ENCODE measurements at regions not wholly inside any gene's neighbourhood (a gene's known extent, or its start where the extent isn't known, plus 50 kb on each side); places are given as distances from the start of the nearest gene placed in this dataset.

GRCh38 chr3:147038481-147038880 lies 367.9 kb downstream of the ZIC4 start:
- no peak overlapping the region for H3K23ac ChIP-seq (ENCODE audit: low read length)
- no peak overlapping the region for H3K4me3 ChIP-seq (ENCODE audit: low read depth, low read length)
- no peaks in the 10 kb centered on the region for H3K79me1 ChIP-seq (ENCODE audit: low read length)
- H3K9me3 ChIP-seq (ENCODE audit: insufficient read depth, low read depth, low read length) = no peaks in the 10 kb centered on the region
- H3K9ac ChIP-seq (ENCODE audit: low read length) = no peak overlapping the region
- no peak overlapping the region for H2BK5ac ChIP-seq (ENCODE audit: low read depth, low read length, poor library complexity)
- no peak overlapping the region for H3K27ac ChIP-seq (ENCODE audit: low read depth, low read length)
- H3K14ac ChIP-seq (ENCODE audit: low read length) = no peak overlapping the region
- H3K4me1 ChIP-seq (ENCODE audit: control insufficient read depth in 1 of 2, insufficient read depth in 2 of 2, low read length in 2 of 2) = no peaks in the 10 kb centered on the region
- H3K4me2 ChIP-seq (ENCODE audit: low read length) = no peak overlapping the region
- H2BK120ac ChIP-seq (ENCODE audit: insufficient read depth, low read length, poor library complexity) = no peak overlapping the region
- no peak for DNase-seq
- no peak overlapping the region for H3K18ac ChIP-seq (ENCODE audit: low read length)
- no peaks in the 10 kb centered on the region for H3K79me2 ChIP-seq (ENCODE audit: control insufficient read depth, insufficient read depth, low read length, poor library complexity)
- no peak overlapping the region for H4K91ac ChIP-seq (ENCODE audit: low read depth, low read length)
- H3K27me3 ChIP-seq (ENCODE audit: insufficient read depth, low read length) = no peaks in the 10 kb centered on the region
- no peak overlapping the region for H4K12ac ChIP-seq (ENCODE audit: low read depth, low read length)
- WGBS (ENCODE audit: extremely low coverage, insufficient coverage, insufficient read length) = no CpG with 5 or more reads among the region's 1 CpG
- H2AK5ac ChIP-seq (ENCODE audit: low read length) = no peak overlapping the region
- no peak overlapping the region for H2BK12ac ChIP-seq (ENCODE audit: low read length)
- no peak overlapping the region for H2AFZ ChIP-seq (ENCODE audit: insufficient read depth, low read length, poor library complexity)
- H3K36me3 ChIP-seq (ENCODE audit: control insufficient read depth in 1 of 2, insufficient read depth in 2 of 2, low read length in 2 of 2) = no peaks in the 10 kb centered on the region
- no peak overlapping the region for H3K4ac ChIP-seq (ENCODE audit: low read depth, low read length)
- no peak overlapping the region for H4K8ac ChIP-seq (ENCODE audit: low read depth, low read length)

- Histone ChIP-seq H3K14ac (ENCODE audit: low read length) (no peak overlapping the region), H3K23ac (ENCODE audit: low read length) (no peak overlapping the region), H3K4me1 (ENCODE audit: control insufficient read depth in 1 of 2, insufficient read depth in 2 of 2, low read length in 2 of 2) (no peaks in the 10 kb centered on the region), H3K36me3 (ENCODE audit: control insufficient read depth in 1 of 2, insufficient read depth in 2 of 2, low read length in 2 of 2) (no peaks in the 10 kb centered on the region), H3K79me2 (ENCODE audit: control insufficient read depth, insufficient read depth, low read length, poor library complexity) (no peaks in the 10 kb centered on the region), H3K18ac (ENCODE audit: low read length) (no peak overlapping the region), H3K9me3 (ENCODE audit: insufficient read depth, low read depth, low read length) (no peaks in the 10 kb centered on the region), H4K8ac (ENCODE audit: low read depth, low read length) (no peak overlapping the region), H2BK5ac (ENCODE audit: low read depth, low read length, poor library complexity) (no peak overlapping the region), H4K91ac (ENCODE audit: low read depth, low read length) (no peak overlapping the region), H3K4ac (ENCODE audit: low read depth, low read length) (no peak overlapping the region), H2BK12ac (ENCODE audit: low read length) (no peak overlapping the region), H3K4me3 (ENCODE audit: low read depth, low read length) (no peak overlapping the region), H2BK120ac (ENCODE audit: insufficient read depth, low read length, poor library complexity) (no peak overlapping the region), H3K9ac (ENCODE audit: low read length) (no peak overlapping the region), H3K4me2 (ENCODE audit: low read length) (no peak overlapping the region), H3K27ac (ENCODE audit: low read depth, low read length) (no peak overlapping the region), H3K79me1 (ENCODE audit: low read length) (no peaks in the 10 kb centered on the region), H3K27me3 (ENCODE audit: insufficient read depth, low read length) (no peaks in the 10 kb centered on the region), H2AK5ac (ENCODE audit: low read length) (no peak overlapping the region), H4K12ac (ENCODE audit: low read depth, low read length) (no peak overlapping the region), H2AFZ (ENCODE audit: insufficient read depth, low read length, poor library complexity) (no peak overlapping the region)
- no CpG with 5 or more reads among the region's 3 CpGs for WGBS (ENCODE audit: extremely low coverage, insufficient coverage, insufficient read length)
- no peak for DNase-seq
Observed at GRCh38 chr3:147034359-147034758, 372.0 kb downstream of the ZIC4 start.

GRCh38 chr3:147030274-147030673 lies 376.1 kb downstream of the ZIC4 start:
- Histone ChIP-seq H4K8ac (ENCODE audit: low read depth, low read length) (no peak overlapping the region), H3K79me2 (ENCODE audit: control insufficient read depth, insufficient read depth, low read length, poor library complexity) (no peaks in the 10 kb centered on the region), H3K4me3 (ENCODE audit: low read depth, low read length) (no peak overlapping the region), H3K4me1 (ENCODE audit: control insufficient read depth in 1 of 2, insufficient read depth in 2 of 2, low read length in 2 of 2) (no peaks in the 10 kb centered on the region), H3K23ac (ENCODE audit: low read length) (no peak overlapping the region), H3K9ac (ENCODE audit: low read length) (no peak overlapping the region), H3K36me3 (ENCODE audit: control insufficient read depth in 1 of 2, insufficient read depth in 2 of 2, low read length in 2 of 2) (no peaks in the 10 kb centered on the region), H3K4me2 (ENCODE audit: low read length) (no peak overlapping the region), H2BK120ac (ENCODE audit: insufficient read depth, low read length, poor library complexity) (no peak overlapping the region), H2AFZ (ENCODE audit: insufficient read depth, low read length, poor library complexity) (no peak overlapping the region), H3K9me3 (ENCODE audit: insufficient read depth, low read depth, low read length) (no peaks in the 10 kb centered on the region), H4K12ac (ENCODE audit: low read depth, low read length) (no peak overlapping the region), H4K91ac (ENCODE audit: low read depth, low read length) (no peak overlapping the region), H2BK12ac (ENCODE audit: low read length) (no peak overlapping the region), H3K79me1 (ENCODE audit: low read length) (no peaks in the 10 kb centered on the region), H2AK5ac (ENCODE audit: low read length) (no peak overlapping the region), H3K27ac (ENCODE audit: low read depth, low read length) (no peak overlapping the region), H3K14ac (ENCODE audit: low read length) (no peak overlapping the region), H3K18ac (ENCODE audit: low read length) (no peak overlapping the region), H3K27me3 (ENCODE audit: insufficient read depth, low read length) (no peaks in the 10 kb centered on the region), H3K4ac (ENCODE audit: low read depth, low read length) (no peak overlapping the region), H2BK5ac (ENCODE audit: low read depth, low read length, poor library complexity) (no peak overlapping the region)
- no peak for DNase-seq
- WGBS (ENCODE audit: extremely low coverage, insufficient coverage, insufficient read length) = no CpG with 5 or more reads among the region's 2 CpGs

- no peaks in the 10 kb centered on the region for H3K27me3 ChIP-seq (ENCODE audit: insufficient read depth, low read length)
- H3K4me3 ChIP-seq (ENCODE audit: low read depth, low read length) = no peak overlapping the region
- no peak overlapping the region for H4K12ac ChIP-seq (ENCODE audit: low read depth, low read length)
- no peak overlapping the region for H3K18ac ChIP-seq (ENCODE audit: low read length)
- no peak overlapping the region for H3K27ac ChIP-seq (ENCODE audit: low read depth, low read length)
- H3K4me2 ChIP-seq (ENCODE audit: low read length) = no peak overlapping the region
- no peaks in the 10 kb centered on the region for H3K36me3 ChIP-seq (ENCODE audit: control insufficient read depth in 1 of 2, insufficient read depth in 2 of 2, low read length in 2 of 2)
- H3K9me3 ChIP-seq (ENCODE audit: insufficient read depth, low read depth, low read length) = peaks cover 2% of the 10 kb centered on the region
- H2AK5ac ChIP-seq (ENCODE audit: low read length) = no peak overlapping the region
- H3K4me1 ChIP-seq (ENCODE audit: control insufficient read depth in 1 of 2, insufficient read depth in 2 of 2, low read length in 2 of 2) = no peaks in the 10 kb centered on the region
- H3K14ac ChIP-seq (ENCODE audit: low read length) = no peak overlapping the region
- H2BK12ac ChIP-seq (ENCODE audit: low read length) = no peak overlapping the region
- no CpG with 5 or more reads among the region's 3 CpGs for WGBS (ENCODE audit: extremely low coverage, insufficient coverage, insufficient read length)
- no peak overlapping the region for H3K4ac ChIP-seq (ENCODE audit: low read depth, low read length)
- no peak for DNase-seq
- no peak overlapping the region for H4K8ac ChIP-seq (ENCODE audit: low read depth, low read length)
- H3K9ac ChIP-seq (ENCODE audit: low read length) = no peak overlapping the region
- no peaks in the 10 kb centered on the region for H3K79me2 ChIP-seq (ENCODE audit: control insufficient read depth, insufficient read depth, low read length, poor library complexity)
- H2BK120ac ChIP-seq (ENCODE audit: insufficient read depth, low read length, poor library complexity) = no peak overlapping the region
- H2BK5ac ChIP-seq (ENCODE audit: low read depth, low read length, poor library complexity) = no peak overlapping the region
- no peak overlapping the region for H3K23ac ChIP-seq (ENCODE audit: low read length)
- H4K91ac ChIP-seq (ENCODE audit: low read depth, low read length) = no peak overlapping the region
- no peaks in the 10 kb centered on the region for H3K79me1 ChIP-seq (ENCODE audit: low read length)
- no peak overlapping the region for H2AFZ ChIP-seq (ENCODE audit: insufficient read depth, low read length, poor library complexity)
Observed at GRCh38 chr3:147015334-147015733, 391.0 kb downstream of the ZIC4 start.
